ENCODE measurements at regions not wholly inside any gene's neighbourhood (a gene's known extent, or its start where the extent isn't known, plus 50 kb on each side); places are given as distances from the start of the nearest gene placed in this dataset.

GRCh38 chr10:80705899-80706298 is 168.2 kb downstream of the SH2D4B start:
- no peak for TF ChIP-seq CTCF (IDR thresholded peaks at IDR 0.05)
- no peak for TF ChIP-seq POLR2A (IDR thresholded peaks at IDR 0.05)

All from uterus (tissue), 2 donors.